ENCODE measurements at regions not wholly inside any gene's neighbourhood (a gene's known extent, or its start where the extent isn't known, plus 50 kb on each side); places are given as distances from the start of the nearest gene placed in this dataset.

- no peak for DNase-seq
Observed at GRCh38 chr5:111013011-111013410, 58.5 kb upstream of the TSLP start.

GRCh38 chr5:111016801-111017200 lies 54.7 kb upstream of the TSLP start:
- no peak for DNase-seq

- no peak for DNase-seq
Observed at GRCh38 chr5:111017731-111018130, 53.8 kb upstream of the TSLP start.
